ENCODE measurements at regions not wholly inside any gene's neighbourhood (a gene's known extent, or its start where the extent isn't known, plus 50 kb on each side); places are given as distances from the start of the nearest gene placed in this dataset.
A peak's percentile ranks its signal among the peaks of the same experiment; 100 is the strongest.

DNA sequence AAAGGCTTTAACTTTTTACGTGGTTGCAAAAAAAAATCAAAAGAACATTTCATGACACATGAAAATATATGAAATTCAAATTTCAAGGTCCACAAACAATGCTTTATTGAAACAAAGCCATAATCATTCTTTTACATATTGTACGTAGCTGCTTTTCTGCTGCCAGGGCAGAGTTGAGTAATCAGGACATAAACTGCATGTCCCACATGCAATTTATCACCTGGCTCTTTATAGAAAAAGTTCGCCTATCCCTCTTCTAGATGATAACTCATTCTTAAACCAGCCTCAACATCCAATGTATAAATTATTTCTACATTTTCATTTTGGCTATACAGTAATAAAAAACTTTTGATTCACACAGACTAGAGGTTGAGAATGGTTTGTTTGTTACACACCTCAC lies 154.9 kb downstream of the AXIN2 start:
- DNase-seq (ENCODE audit: low read depth, low spot score) = no peak

DNA sequence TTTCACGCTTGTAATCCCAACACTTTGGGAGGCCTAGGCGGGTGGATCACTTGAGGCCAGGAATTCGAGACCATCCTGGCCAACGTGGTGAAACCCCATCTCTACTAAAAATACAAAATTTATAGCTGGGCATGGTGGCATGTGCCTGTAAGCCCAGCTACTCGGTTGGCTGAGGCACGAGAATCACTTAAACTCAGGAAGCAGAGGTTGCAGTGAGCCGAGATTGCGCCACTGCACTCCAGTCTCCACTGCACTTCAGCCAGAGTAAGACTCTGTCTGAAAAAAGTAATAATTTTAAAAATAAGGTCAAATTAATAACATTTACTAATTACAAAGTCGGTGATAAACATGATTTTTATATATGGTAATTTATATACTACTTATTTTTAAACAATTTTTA lies 155.9 kb downstream of the AXIN2 start:
- DNase-seq (ENCODE audit: low read depth, low spot score) = no peak

DNA sequence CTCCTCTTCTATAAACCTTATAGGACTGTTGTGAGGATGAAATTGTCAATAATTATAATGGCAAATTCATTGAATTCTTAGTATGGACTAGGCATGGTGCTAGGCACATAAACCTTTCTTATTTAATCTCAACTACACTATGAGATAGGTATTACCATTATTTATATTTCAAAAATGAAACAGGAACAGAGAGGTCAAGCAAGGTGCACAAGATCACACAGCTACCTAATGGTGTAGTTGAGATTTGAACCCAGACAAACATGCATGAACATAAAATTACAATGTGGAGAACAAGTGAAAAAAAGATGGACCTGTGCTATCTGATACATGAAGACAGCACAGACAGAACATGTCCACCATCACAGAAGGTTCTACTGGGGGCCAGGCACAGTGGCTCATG lies 156.7 kb downstream of the AXIN2 start:
- no peak for DNase-seq (ENCODE audit: low read depth, low spot score)

DNA sequence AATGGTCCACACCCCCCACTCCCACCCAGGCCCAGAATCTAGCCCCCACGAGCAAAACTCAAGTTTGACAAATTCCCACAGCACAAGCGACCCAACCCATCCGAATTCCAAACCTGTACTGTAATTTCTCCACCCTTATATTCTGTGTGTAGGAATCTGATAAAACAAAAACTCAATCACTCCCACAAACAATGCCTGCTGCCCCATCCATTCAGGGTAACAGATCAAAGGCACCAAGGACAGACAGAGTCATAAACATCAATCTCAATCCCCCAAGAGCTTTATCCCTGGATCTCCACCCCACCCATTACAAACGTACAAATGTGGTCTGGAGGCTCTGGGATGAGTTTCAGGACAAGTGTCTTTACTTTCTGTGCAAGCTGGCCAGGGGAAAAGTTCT lies 157.8 kb downstream of the AXIN2 start:
- no peak for DNase-seq (ENCODE audit: low read depth, low spot score)

DNA sequence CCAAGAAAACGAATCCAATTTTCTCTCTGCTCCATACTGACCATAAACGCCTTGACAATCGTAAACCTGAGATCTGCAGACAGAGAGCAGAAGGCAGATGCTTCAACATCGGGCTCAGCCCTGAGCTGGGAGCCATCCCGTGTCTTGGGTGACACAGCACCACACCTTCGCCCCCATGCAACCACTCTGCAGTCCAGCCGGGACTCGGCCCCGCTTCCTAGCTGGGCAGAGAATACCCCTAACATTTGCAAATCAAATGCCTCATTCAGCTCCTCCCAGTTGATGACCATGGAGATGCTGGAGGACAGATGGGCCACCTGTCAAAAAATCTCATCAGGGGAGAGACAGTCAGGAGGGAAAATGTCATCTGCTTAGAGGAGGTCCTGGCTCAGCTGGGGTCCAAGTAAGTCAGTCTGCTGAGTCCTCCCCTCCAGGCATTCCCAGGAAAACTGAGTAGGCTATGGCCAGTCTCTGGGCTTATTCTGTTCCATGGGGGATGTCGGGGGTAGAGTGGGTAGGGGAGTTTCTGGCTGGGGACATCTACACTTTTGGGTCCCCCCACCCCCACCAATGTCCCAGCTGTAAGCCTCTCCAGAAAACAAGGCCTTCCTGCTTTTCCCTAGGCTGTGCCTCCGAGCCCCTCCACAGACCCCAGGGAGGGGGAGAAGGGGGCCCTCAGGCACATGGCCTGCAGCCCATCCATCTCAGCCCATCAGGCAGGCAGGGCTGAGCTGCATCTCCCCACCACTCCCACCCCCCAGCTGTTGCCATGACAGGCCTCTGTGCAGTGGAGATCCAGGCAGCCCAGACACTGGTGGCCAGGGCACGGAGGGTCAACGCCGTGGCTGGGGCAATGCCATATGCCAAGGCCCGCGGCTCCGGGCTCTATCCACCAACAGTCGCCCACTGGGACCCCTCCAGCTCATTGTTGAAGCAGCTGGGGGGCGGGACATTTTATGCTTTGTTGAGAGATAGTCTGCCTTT lies 158.6 kb downstream of the AXIN2 start:
- DNase-seq (ENCODE audit: low read depth, low spot score) = no peak

DNA sequence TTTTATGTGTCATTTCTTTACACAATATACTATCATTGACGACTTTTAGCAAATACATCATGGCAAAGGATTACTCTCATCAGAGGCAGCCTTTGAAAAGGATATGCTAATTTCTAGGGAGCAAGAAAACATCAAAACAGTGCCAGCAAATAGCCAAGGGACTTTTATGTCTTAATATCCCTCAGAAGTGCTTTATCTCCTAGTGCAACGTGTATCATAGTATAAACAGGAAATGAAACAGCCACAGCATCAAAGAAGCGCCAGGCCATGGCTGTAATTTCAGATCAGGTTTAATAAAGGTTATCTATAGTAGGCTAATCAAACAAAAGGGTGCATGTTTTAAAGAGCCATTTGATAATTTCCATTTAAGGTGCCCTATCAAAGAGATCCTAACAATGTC lies 159.9 kb downstream of the AXIN2 start:
- peak; percentile 19 for DNase-seq (ENCODE audit: low read depth, low spot score)

DNA sequence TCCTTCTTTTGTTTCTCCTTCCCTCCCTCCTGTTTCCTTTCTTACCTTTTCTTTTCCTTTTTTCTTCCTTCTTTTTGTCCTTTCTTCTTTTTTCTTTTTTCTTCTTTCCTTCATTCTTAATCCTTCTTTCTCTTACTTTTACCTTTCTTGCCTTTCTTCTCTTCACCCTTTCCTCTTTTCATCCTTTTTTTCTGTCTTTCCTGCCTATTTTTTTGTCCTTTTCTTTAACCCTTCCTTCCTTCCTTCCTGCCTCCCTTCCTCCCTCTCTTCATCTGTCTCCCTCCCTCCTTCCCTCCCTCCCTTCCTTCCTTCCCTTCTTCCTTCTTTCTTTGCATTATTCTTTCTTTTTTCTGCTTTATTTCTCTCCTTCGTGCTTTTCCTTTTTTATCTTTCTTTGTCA lies 160.7 kb downstream of the AXIN2 start:
- DNase-seq (ENCODE audit: low read depth, low spot score) = no peak

DNA sequence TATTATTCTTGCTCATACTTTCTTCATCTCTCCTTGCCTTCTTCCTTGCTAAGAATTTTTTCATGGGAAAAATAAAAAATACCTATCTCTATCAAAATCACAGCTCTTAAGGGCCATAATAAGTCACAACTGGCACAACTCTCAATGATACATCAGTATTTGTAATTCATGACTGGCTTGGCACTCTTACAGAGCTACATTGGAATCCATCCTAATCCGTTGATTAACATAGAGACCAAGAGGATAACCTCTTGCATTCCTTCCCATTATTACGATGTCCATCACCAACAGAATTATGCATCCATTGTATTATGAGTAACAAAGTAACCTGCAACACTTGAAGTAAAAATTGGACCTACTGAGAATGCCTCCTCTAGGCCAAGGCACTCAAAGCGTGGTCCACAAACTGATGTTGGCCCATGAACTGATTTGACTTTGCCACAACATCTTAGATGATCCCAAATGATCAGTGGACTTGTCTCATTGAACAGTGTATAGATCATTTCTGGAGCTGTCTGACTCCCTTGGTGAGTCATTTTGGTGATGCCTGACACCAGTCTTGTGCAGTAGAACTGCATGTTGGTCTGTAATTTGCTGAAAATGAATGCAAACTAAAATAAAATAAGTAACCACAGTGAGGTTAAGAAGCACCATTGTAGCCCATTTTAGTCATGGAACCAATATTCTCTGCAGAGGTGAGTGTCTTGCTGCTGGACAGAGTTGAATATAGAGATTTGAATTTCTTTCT lies 163.2 kb downstream of the AXIN2 start:
- peak; percentile 70 for DNase-seq (ENCODE audit: low read depth, low spot score)

DNA sequence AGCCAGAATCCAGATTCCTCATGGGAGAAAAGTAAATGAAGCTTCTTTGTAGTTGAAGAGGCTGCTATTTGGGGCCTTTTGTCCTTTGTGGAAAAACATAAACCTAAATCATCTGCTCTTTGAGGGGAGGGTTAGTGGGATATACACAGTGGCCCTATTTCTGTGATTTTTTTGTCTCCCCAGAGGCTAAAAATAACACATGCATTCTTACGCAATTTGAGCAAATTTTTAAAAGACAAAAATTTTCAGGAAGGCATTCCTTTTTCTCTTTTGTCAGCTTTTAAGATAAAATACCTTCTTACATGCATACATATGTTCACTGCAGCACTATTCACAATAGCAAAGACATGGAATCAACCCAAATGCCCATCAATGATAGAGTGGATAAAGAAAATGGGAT lies 165.5 kb downstream of the AXIN2 start:
- DNase-seq (ENCODE audit: low read depth, low spot score) = no peak

DNA sequence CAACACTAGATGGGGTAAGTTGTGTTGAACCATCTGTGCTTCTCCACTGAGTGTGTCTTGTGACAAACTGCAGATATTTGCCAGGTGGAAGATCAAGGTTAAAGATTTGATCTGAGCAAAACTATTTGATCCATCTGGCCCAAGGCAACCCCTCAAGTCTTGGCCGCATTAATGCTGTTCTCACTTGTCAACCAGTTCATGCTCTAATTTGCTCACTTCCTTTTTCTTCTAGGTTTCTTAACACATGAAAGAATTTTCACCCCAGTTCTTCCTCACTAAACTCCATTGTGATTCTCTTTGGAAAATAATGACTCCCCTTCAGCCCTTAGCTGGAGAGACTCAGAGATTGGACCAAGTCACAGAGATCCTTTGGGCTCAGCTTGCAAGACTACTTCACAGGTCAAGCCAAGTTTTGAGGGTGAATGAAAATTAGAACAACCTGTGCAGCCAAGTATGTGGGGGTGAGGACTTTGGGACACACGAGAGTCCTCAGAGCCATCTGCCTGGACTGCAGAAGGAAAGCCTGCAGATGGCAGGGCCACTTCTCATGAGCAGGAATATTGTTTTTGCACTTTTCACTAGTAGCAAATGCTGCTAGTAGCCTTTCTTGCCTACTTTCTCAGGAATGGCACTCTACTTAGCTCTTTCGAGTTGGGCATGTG lies 166.5 kb downstream of the AXIN2 start:
- DNase-seq (ENCODE audit: low read depth, low spot score) = no peak

DNA sequence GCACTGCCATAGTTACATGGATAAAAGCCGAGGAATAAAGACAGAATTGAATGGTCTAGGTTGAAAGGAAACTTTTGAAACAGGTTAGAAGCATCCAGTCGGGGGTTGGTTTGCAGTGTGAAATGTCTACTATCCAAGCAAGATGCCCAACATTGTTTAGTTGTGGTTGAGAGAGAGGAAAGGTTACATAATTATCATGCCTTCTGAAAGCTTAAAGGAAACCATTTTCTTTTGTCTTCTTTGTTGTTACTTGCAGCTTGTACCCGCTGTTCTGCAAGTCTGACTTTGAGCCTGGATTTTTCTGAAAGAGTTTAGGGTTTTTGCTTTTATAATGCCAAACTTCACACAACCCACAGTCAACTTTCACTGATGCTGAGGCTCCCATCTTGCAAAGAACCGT lies 167.9 kb downstream of the AXIN2 start:
- DNase-seq (ENCODE audit: low read depth, low spot score) = peak; percentile 56

DNA sequence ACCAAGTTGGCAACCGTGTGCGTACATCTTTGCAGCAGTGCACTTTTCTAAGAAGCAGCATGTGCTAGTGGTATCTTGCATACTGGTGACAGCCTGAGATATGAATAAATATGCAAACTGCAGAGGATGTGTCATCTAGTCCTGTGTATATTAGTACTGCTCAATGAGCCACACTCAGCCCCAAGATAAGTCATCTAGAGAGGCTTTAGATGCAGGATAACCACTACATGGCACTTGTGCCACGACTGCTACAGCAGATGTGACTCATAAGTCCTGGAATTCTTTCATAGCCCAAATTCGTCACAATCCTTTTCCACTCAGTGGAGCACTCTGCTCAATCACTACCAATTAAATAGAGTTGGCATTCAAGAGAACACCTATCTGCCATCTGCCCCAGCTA lies 171.5 kb downstream of the AXIN2 start:
- peak; percentile 77 for DNase-seq (ENCODE audit: low read depth, low spot score)

DNA sequence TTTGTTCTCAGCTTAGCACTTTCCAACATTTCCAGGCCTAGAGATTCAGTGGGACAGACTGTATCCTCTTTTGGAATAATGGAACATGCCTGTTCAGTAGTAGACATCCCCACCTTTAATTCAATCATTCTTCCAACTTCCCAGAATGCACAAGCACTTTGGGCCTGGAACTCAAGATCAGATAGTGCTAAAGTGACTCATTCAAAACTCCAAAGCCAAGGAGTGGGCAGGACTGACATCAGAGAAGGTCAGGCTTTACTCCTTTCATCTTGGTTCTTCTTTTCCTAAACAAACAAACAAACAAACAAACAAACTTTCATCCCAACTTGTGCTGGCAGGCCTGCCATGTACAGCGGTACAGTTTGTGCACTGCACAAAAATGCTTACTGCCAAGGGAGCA lies 172.0 kb downstream of the AXIN2 start:
- peak; percentile 37 for DNase-seq (ENCODE audit: low read depth, low spot score)

DNA sequence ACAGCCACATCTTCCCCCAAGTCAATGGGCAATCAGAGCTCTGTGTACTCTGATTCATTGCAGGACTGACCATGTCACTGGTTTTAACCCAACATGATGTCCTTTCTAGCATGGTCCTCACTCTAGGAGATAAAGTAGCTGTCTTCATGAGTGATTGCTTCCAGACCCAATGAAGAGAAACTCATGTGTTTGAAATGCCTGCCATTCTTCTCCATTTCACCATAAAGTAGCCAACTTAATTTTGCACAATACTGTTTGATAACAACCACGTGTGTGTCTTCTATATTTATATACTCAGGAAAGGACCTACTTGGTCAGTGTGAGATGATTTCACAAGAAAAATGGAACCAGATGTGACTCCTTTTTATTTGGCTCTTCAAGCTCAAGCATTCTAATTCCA lies 172.5 kb downstream of the AXIN2 start:
- DNase-seq (ENCODE audit: low read depth, low spot score) = no peak

DNA sequence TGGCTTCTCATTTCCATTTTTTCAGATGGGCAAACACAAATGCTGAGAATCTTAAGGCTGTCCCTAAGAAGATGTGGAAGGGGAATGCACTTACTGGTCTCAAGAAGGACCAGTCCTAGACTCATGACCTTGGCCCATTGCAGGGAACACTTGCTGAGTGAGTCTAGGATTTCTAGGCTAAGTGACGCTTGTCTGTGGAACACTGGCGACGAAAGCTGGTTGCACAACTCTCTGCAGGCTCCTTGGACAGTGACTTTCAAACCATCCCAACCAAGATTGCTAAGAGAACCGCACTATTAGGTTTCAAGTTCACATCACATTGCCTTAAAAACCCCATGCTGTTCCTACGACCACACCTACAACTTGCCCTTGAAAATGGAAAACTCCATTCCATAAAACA lies 174.1 kb downstream of the AXIN2 start:
- DNase-seq (ENCODE audit: low read depth, low spot score) = no peak

DNA sequence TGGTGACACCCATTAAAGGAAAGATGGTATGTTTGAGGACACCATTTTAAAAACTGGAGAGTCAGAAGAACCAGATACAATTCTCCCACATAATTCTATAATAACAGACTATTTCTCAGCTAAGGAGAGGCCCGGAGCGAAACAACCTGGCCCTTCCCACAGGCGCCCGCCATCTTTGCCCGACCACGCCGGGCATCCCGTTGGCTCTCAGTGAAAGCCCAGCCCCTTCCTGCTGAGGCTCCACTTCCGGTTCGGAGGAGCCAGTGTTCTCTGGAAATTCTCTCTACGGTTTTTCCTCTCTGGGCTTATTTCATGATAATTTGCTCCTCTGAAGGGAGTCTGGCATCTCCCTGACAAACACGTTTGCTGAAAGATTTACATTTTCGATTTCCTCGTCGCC lies 175.7 kb downstream of the AXIN2 start:
- DNase-seq (ENCODE audit: low read depth, low spot score) = no peak

DNA sequence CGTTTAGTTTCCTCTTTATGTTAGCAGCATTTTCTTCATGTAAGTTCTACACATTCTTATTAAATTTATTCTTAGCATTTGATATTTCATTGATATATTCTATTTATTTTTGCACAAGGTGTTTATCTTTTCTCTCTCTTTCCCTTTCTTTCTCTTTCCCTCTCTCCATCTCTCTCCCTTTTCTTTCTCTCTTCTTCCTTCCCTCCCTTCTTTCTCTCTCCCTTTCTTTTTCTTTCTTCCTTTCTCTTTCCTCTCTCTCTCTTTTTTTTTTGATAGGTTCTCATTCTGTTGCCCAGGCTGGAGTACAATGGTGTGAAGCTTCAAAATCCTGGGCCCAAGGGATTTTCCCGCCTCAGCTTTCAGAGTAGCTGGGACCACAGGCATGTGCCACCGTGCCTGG lies 176.4 kb downstream of the AXIN2 start:
- DNase-seq (ENCODE audit: low read depth, low spot score) = no peak

DNA sequence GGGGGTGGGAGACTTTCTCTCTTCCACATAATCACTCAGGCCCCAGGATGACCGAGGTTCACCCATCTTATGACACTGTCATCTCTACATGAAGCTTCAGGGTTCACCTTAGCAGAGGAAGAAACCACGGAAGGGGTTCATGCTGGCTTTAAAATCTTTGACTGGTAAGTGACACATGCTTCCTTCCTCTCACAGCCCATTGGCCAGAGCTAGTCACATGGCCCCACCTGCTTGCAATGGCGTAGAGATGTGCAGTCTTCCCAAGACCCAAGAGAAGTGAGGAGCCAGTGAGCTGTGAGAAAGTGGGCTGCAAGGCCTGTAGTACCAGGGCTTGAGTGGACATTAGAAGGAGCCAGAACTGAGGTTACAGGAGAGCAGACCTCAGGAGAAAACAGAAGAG lies 180.3 kb downstream of the AXIN2 start:
- DNase-seq (ENCODE audit: low read depth, low spot score) = no peak

DNA sequence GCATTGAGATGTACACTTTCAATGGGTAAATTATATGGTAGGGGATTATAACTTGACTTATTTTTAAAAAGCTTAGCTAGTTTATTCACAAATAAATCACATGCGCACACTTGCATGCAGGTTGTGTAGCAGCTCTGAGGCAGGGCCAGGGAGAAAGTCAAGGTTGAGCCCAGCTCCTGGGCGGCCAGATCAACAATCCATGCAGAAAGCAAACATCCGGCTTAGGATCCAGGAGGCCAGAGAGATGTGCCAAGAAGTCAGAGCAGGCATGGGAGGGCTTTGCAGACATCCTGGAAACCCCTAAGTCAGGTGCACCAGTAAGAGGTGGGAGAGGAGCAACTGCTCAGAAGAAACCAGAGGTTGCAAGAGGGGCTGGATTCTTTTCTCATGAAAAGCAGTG lies 186.5 kb downstream of the AXIN2 start:
- DNase-seq (ENCODE audit: low read depth, low spot score) = no peak

DNA sequence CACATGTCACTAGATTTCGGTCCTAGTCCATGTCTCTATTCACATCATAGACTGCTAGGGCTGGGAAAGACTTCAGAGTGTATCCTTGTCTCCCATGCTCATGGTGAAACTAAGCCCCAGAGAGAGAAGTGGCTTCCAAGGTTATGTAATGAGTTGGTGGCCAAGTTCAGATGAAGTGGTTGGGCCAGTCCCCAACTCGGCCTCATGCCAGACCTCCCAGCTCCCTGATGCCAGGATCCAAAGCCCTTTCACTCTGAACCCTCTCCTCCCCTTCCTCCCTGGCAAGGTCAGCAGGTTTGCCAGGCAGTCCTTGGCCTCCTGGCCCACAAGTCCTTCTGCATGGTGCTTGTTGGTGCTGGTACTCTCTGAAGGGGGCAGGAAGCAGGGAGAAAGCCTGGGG lies 189.7 kb downstream of the AXIN2 start:
- no peak for DNase-seq (ENCODE audit: low read depth, low spot score)

DNA sequence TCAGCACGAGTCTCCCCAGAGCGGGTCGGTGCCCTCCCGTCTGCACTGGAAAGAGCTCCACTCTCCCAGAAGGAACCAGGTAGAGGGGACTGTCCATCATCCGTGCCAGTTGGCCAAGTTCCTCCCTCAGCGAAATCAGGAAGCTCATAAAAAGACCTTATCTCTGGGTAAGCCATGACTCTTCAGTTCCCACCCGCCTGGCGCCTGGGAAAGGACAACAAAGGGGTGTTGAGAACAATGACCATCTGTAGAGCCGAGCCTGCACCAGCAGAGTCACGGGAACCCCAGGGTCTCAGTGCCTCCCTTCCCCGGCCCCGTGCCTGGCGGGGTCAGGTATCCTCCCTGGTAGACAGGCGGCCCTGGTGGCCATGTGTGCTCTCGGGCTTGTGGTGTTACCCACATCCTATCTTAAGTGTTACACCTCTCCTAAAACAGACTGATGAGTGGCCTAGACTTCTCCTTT lies 190.7 kb downstream of the AXIN2 start:
- no peak for DNase-seq (ENCODE audit: low read depth, low spot score)

DNA sequence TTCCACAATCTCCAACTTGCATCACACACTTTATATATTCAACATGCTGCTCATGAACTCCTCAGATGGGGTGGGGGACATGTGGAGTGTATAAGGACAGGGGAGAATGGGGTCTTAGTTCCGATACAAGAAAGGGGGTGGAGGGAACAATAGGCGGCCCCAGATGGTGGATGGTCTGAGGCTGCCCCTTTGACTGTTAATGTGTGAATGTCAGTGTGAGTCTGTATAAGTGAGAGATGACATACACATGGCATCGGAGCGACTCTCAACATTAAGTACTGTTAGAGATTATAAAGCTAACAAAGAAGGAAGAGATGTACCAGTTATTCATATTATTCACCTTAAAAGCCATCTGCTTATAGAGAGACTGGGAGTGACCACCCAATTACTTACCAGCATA lies 193.1 kb downstream of the AXIN2 start:
- DNase-seq (ENCODE audit: low read depth, low spot score) = no peak
